GM21786 (cell line): ENCODE measurements at regions not wholly inside any gene's neighbourhood (a gene's known extent, or its start where the extent isn't known, plus 50 kb on each side); places are given as distances from the start of the nearest gene placed in this dataset.

Source experiments
- ATAC-seq: cut with Tn5 transposase; IDR thresholded peaks from one replicate; pipeline ENCODE4 v1.9.1; 2021; ENCODE audit not compliant: unreplicated experiment

- no peak for ATAC-seq
Measured at GRCh38 chr4:18242919-18243693, 221.6 kb upstream of the LCORL start.

- no peak for ATAC-seq
Measured at GRCh38 chr4:18241727-18242126, 220.2 kb upstream of the LCORL start.

- no peak for ATAC-seq
Measured at GRCh38 chr4:18234108-18234507, 212.6 kb upstream of the LCORL start.

GRCh38 chr4:18231726-18232125 lies 210.2 kb upstream of the LCORL start:
- ATAC-seq, result no peak

GRCh38 chr4:18227880-18228279 lies 206.3 kb upstream of the LCORL start:
- no peak for ATAC-seq

- ATAC-seq, result no peak
Measured at GRCh38 chr4:18214411-18215055, 193.0 kb upstream of the LCORL start.

GRCh38 chr4:18213576-18214198 lies 192.1 kb upstream of the LCORL start:
- ATAC-seq, result no peak

GRCh38 chr4:18209448-18209847 lies 187.9 kb upstream of the LCORL start:
- ATAC-seq, result peak; percentile 67

- no peak for ATAC-seq
Measured at GRCh38 chr4:18203966-18204365, 182.4 kb upstream of the LCORL start.

GRCh38 chr4:18202486-18202885 lies 180.9 kb upstream of the LCORL start:
- ATAC-seq, result no peak

GRCh38 chr4:18201885-18202284 lies 180.3 kb upstream of the LCORL start:
- ATAC-seq, result no peak

- ATAC-seq, result no peak
Measured at GRCh38 chr4:18198653-18199052, 177.1 kb upstream of the LCORL start.

- no peak for ATAC-seq
Measured at GRCh38 chr4:18197467-18197866, 175.9 kb upstream of the LCORL start.

GRCh38 chr4:18194278-18194677 lies 172.7 kb upstream of the LCORL start:
- no peak for ATAC-seq

GRCh38 chr4:18192901-18193300 lies 171.3 kb upstream of the LCORL start:
- ATAC-seq, result no peak

GRCh38 chr4:18185491-18185890 lies 163.9 kb upstream of the LCORL start:
- ATAC-seq, result no peak

- no peak for ATAC-seq
Measured at GRCh38 chr4:18180892-18181291, 159.3 kb upstream of the LCORL start.

- ATAC-seq, result no peak
Measured at GRCh38 chr4:18180122-18180521, 158.6 kb upstream of the LCORL start.

GRCh38 chr4:18171896-18172295 lies 150.3 kb upstream of the LCORL start:
- ATAC-seq, result no peak

GRCh38 chr4:18167831-18168230 lies 146.3 kb upstream of the LCORL start:
- no peak for ATAC-seq

GRCh38 chr4:18166925-18167324 lies 145.4 kb upstream of the LCORL start:
- no peak for ATAC-seq

- ATAC-seq, result no peak
Measured at GRCh38 chr4:18162453-18162852, 140.9 kb upstream of the LCORL start.
